KMS-11 (cell line): ENCODE measurements at regions not wholly inside any gene's neighbourhood (a gene's known extent, or its start where the extent isn't known, plus 50 kb on each side); places are given as distances from the start of the nearest gene placed in this dataset.

Experiments
- H2AFZ ChIP-seq: fragments of 200-600 bp; sonication (generic); 2 replicates; pipeline ENCODE4 v1.6.1; 2016; ENCODE audit warnings: antibody characterized with exemption, mixed run types, low read depth
- H3K27ac ChIP-seq: fragments of 200-600 bp; sonication (generic); 2 replicates; pipeline ENCODE4 v1.6.1; 2016; ENCODE audit warnings: mild to moderate bottlenecking, mixed run types
- H3K27me3 ChIP-seq: fragments of 200-600 bp; sonication (generic); 2 replicates; pipeline ENCODE4 v1.6.1; 2017; ENCODE audit warnings: mild to moderate bottlenecking, low read depth, mixed run types, moderate library complexity; ENCODE audit not compliant: insufficient read depth
- H3K36me3 ChIP-seq: fragments of 200-600 bp; sonication (generic); 2 replicates; pipeline ENCODE4 v1.6.1; 2017; ENCODE audit warnings: mild to moderate bottlenecking, mixed run types; ENCODE audit not compliant: insufficient read depth
- H3K4me1 ChIP-seq: fragments of 200-600 bp; sonication (generic); 2 replicates; pipeline ENCODE4 v1.6.1; 2016; ENCODE audit warnings: mild to moderate bottlenecking, low read depth, mixed run types; ENCODE audit not compliant: poor library complexity, severe bottlenecking
- H3K4me2 ChIP-seq: fragments of 200-600 bp; sonication (generic); 2 replicates; pipeline ENCODE4 v1.7.0; 2016; ENCODE audit warnings: mild to moderate bottlenecking, mixed run types
- H3K4me3 ChIP-seq: fragments of 200-600 bp; sonication (generic); IDR thresholded peaks from 2 replicates; pipeline ENCODE4 v1.6.1; 2017; ENCODE audit warnings: low read depth, low read length, mixed read lengths; ENCODE audit not compliant: insufficient read depth
- H3K79me2 ChIP-seq: fragments of 200-600 bp; sonication (generic); 2 replicates; pipeline ENCODE4 v1.6.1; 2016; ENCODE audit warnings: low read depth, mixed run types; ENCODE audit not compliant: insufficient read depth
- H3K9ac ChIP-seq: fragments of 200-600 bp; sonication (generic); 2 replicates; pipeline ENCODE4 v1.6.1; 2016; ENCODE audit warnings: mild to moderate bottlenecking, mixed run types
- H4K20me1 ChIP-seq: fragments of 200-600 bp; sonication (generic); 2 replicates; pipeline ENCODE4 v1.6.1; 2016; ENCODE audit warnings: mild to moderate bottlenecking, mixed run types; ENCODE audit not compliant: insufficient read depth
- TF ChIP-seq, protein P1 (sequence below): fragments of 200-600 bp; sonication (generic); conservative IDR thresholded peaks from 2 replicates; pipeline ENCODE4 v1.6.1; 2017; ENCODE audit warnings: low read depth, mild to moderate bottlenecking, antibody characterized with exemption, low read length, moderate library complexity, mixed read lengths

DNA sequence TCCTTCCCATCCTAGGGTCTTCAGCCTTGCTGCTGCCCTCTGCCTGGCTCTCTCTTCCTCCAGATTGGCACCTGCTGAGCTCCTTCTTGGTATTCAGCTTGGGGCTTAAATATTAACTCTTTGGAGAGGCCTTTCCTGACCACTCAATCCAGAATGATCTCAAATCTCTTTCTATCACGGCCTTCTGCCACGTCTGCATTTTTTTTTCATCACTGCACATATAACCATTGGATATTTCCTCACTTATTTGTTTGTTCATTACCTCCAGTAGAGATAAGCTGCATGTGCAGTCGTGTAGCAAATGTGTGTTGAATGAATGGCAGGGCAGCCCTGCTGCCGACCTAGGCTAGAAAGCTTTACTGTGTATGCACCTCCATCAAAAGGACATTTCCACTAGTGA lies 51.6 kb upstream of the MPP7 start:
- Histone ChIP-seq H3K27ac (no peak overlapping the region), H3K9ac (no peak overlapping the region), H4K20me1 (no peaks in the 10 kb centered on the region), H3K36me3 (no peaks in the 10 kb centered on the region), H3K4me2 (no peak overlapping the region), H3K79me2 (no peaks in the 10 kb centered on the region), H3K27me3 (no peaks in the 10 kb centered on the region), H3K4me1 (no peaks in the 10 kb centered on the region), H2AFZ (no peak overlapping the region), H3K4me3 (no peak overlapping the region)
- TF ChIP-seq, protein P1, sequence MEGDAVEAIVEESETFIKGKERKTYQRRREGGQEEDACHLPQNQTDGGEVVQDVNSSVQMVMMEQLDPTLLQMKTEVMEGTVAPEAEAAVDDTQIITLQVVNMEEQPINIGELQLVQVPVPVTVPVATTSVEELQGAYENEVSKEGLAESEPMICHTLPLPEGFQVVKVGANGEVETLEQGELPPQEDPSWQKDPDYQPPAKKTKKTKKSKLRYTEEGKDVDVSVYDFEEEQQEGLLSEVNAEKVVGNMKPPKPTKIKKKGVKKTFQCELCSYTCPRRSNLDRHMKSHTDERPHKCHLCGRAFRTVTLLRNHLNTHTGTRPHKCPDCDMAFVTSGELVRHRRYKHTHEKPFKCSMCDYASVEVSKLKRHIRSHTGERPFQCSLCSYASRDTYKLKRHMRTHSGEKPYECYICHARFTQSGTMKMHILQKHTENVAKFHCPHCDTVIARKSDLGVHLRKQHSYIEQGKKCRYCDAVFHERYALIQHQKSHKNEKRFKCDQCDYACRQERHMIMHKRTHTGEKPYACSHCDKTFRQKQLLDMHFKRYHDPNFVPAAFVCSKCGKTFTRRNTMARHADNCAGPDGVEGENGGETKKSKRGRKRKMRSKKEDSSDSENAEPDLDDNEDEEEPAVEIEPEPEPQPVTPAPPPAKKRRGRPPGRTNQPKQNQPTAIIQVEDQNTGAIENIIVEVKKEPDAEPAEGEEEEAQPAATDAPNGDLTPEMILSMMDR, result no peak

DNA sequence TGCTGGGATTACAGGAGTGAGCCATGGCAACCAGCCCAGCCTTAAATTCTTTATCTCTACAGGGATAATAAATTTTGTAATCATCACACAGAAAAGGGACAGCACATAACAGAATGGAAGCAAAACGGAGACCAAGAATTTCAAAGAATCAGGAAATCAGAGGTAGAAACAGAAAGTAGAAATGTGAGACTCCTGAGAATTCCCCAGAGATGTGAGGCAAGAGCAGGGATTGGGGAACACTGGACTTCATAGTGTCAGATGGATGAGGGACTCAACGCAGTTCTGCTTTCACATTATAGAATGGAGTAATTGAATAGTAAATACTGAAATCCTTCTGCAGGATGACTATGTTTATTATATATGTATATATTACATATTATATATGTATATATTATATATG lies 52.5 kb upstream of the MPP7 start:
- H3K9ac ChIP-seq, result no peak overlapping the region
- TF ChIP-seq, protein P1, result no peak
- no peak overlapping the region for H3K27ac ChIP-seq
- no peak overlapping the region for H2AFZ ChIP-seq
- H3K27me3 ChIP-seq, result no peaks in the 10 kb centered on the region
- no peaks in the 10 kb centered on the region for H3K4me1 ChIP-seq
- no peaks in the 10 kb centered on the region for H4K20me1 ChIP-seq
- no peak overlapping the region for H3K4me2 ChIP-seq
- H3K4me3 ChIP-seq, result no peak overlapping the region
- no peaks in the 10 kb centered on the region for H3K79me2 ChIP-seq
- H3K36me3 ChIP-seq, result no peaks in the 10 kb centered on the region

DNA sequence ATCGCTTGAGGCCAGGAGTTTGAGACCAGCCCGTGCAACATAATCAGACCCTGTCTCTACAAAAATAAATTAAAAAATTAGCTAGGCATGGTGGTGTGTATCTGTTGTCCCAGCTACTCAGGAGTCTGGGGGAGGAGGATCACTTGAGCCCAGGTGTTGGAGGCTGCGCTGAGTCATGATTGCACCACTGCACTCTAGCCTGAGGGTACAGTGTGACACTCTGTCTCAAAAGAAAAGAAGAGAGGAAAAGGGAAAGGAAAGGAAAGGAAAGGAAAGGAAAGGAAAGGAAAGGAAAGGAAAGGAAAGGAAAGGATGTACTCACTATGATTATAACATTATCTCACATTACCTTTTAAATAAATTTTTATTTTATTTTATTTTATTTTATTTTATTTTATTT lies 56.5 kb upstream of the MPP7 start:
- Histone ChIP-seq H2AFZ (no peak overlapping the region), H3K79me2 (no peaks in the 10 kb centered on the region), H3K27ac (no peak overlapping the region), H3K9ac (no peak overlapping the region), H4K20me1 (no peaks in the 10 kb centered on the region), H3K4me3 (no peak overlapping the region), H3K27me3 (no peaks in the 10 kb centered on the region), H3K4me1 (no peaks in the 10 kb centered on the region), H3K36me3 (no peaks in the 10 kb centered on the region), H3K4me2 (no peak overlapping the region)
- TF ChIP-seq, protein P1, result no peak

DNA sequence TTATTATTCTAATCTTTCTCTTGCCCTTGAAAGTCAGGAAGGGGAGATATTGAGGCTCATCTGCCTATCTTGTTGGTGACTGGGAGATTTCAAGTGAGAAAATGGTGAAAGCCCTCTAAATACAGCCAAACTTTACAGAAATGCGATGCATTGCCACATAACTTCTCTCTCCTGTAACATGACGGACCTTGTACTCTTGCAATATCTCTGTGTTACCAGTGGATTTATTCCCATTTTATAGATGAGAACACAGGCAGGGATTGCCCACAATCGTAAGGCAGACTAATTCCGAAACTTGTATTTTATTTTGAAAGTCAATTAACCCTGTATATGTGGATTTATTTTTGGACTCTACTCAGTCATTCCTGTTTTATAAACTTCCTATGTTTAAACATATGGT lies 57.3 kb upstream of the MPP7 start:
- H3K4me3 ChIP-seq, result no peak overlapping the region
- no peaks in the 10 kb centered on the region for H4K20me1 ChIP-seq
- no peak overlapping the region for H3K9ac ChIP-seq
- H3K27ac ChIP-seq, result no peak overlapping the region
- no peaks in the 10 kb centered on the region for H3K4me1 ChIP-seq
- H3K27me3 ChIP-seq, result no peaks in the 10 kb centered on the region
- TF ChIP-seq, protein P1, result no peak
- no peak overlapping the region for H2AFZ ChIP-seq
- no peak overlapping the region for H3K4me2 ChIP-seq
- no peaks in the 10 kb centered on the region for H3K36me3 ChIP-seq
- no peaks in the 10 kb centered on the region for H3K79me2 ChIP-seq

DNA sequence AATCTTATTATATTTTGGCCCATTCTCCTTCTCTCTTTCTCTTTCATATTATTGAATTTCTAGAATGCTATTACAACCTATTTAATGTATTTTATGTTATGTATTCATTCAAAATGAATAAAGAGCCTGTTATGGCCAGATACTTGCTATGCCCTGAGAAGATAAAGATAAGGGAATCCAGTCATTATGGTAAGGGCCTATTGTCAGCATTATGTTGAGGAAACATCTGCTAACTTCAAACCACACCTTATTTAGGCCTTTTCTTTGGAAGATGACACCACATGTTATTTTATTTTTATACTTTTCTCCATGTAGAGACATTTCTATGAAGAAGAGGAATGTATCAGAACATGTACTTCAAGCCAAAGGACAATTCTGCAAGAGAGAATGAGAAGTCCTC lies 60.5 kb upstream of the MPP7 start:
- H3K79me2 ChIP-seq, result no peaks in the 10 kb centered on the region
- H3K27ac ChIP-seq, result no peak overlapping the region
- H3K27me3 ChIP-seq, result no peaks in the 10 kb centered on the region
- TF ChIP-seq, protein P1, result no peak
- H4K20me1 ChIP-seq, result no peaks in the 10 kb centered on the region
- H2AFZ ChIP-seq, result no peak overlapping the region
- no peak overlapping the region for H3K9ac ChIP-seq
- H3K4me3 ChIP-seq, result no peak overlapping the region
- no peak overlapping the region for H3K4me2 ChIP-seq
- peaks cover 20% of the 10 kb centered on the region for H3K4me1 ChIP-seq
- no peaks in the 10 kb centered on the region for H3K36me3 ChIP-seq
